ENCODE measurements at regions not wholly inside any gene's neighbourhood (a gene's known extent, or its start where the extent isn't known, plus 50 kb on each side); places are given as distances from the start of the nearest gene placed in this dataset.

DNA sequence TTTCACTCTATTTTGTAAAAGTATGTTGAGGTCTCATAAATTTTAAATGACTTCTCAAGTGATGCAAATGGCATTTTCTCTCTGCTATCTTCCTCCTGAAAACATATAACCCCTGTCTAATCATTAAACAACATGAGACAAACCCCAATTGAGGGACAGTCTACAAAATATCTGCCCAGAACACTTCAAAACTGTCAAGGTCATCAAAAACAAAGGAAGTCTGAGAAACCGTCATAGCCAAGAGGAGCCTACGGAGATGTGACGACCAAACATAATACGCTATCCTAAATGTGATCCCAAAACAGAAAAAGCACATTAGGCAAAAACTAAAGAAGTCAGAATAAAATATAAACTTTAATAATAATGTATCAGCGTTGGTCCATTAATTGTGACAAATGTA, 282.3 kb upstream of the SEMA3C start:
- Histone ChIP-seq H3K4me3 (no peak overlapping the region), H3K27ac (no peak overlapping the region)
- no peak for DNase-seq (ENCODE audit: low spot score)
- TF ChIP-seq, protein P1, sequence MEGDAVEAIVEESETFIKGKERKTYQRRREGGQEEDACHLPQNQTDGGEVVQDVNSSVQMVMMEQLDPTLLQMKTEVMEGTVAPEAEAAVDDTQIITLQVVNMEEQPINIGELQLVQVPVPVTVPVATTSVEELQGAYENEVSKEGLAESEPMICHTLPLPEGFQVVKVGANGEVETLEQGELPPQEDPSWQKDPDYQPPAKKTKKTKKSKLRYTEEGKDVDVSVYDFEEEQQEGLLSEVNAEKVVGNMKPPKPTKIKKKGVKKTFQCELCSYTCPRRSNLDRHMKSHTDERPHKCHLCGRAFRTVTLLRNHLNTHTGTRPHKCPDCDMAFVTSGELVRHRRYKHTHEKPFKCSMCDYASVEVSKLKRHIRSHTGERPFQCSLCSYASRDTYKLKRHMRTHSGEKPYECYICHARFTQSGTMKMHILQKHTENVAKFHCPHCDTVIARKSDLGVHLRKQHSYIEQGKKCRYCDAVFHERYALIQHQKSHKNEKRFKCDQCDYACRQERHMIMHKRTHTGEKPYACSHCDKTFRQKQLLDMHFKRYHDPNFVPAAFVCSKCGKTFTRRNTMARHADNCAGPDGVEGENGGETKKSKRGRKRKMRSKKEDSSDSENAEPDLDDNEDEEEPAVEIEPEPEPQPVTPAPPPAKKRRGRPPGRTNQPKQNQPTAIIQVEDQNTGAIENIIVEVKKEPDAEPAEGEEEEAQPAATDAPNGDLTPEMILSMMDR (IDR thresholded peaks at IDR 0.05): no peak

GRCh38 chr7:81198766-81199165, 279.9 kb upstream of the SEMA3C start:
- no peak overlapping the region for H3K27ac ChIP-seq
- H3K4me3 ChIP-seq: no peak overlapping the region
- no peak for DNase-seq (ENCODE audit: low spot score)
- TF ChIP-seq, protein P1 (IDR thresholded peaks at IDR 0.05): no peak

GRCh38 chr7:81197266-81197665, 278.4 kb upstream of the SEMA3C start:
- H3K4me3 ChIP-seq: no peak overlapping the region
- TF ChIP-seq, protein P1 (IDR thresholded peaks at IDR 0.05): no peak
- DNase-seq (ENCODE audit: low spot score): no peak
- H3K27ac ChIP-seq: no peak overlapping the region

DNA sequence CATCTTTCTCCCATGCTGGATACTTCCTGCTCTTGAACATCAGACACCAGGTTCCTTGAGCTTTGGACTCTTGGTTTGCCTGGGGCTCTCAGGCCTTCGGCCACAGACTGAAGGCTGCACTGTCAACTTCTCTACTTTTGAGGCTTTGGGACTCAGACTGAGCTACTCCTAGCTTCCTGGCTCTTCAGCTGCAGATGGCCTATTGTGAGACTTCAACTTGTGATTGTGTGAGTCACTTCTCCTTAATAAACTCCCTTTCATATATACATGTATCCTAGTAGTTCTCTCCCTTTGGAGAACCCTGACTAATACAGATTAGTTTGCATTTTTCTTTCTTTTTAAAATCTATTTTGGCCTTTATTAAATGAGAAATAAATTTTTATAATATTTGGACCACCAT, 276.2 kb upstream of the SEMA3C start:
- no peak for DNase-seq (ENCODE audit: low spot score)
- H3K27ac ChIP-seq: no peak overlapping the region
- TF ChIP-seq, protein P1 (IDR thresholded peaks at IDR 0.05): no peak
- no peak overlapping the region for H3K4me3 ChIP-seq

- TF ChIP-seq, protein P1 (IDR thresholded peaks at IDR 0.05): no peak
- Histone ChIP-seq H3K27ac (peak overlapping the region in 1 of 2 donors; percentile 17), H3K4me3 (peak overlapping the region; percentile 9)
- DNase-seq (ENCODE audit: low spot score): no peak
Measured at GRCh38 chr7:81190997-81191768, 272.3 kb upstream of the SEMA3C start.

DNA sequence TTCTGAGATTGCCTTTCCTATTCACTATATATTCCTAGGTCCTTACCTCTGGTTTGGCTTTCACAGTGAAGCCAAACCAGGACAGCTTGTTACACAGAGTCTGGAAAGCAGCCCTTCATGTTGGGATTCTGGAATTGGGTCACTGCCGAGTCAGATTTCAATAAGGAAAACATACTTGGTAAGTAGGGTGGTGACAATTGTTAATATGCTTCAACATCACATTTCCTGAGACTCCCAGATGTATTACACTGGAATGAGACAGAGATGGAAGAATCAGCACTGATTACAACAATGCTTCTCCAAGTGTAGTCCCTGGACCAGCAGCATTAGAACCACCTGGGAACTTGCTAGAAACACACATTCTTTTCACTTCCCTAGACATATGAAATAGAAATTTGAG, 268.9 kb upstream of the SEMA3C start:
- Histone ChIP-seq H3K4me3 (no peak overlapping the region), H3K27ac (no peak overlapping the region)
- TF ChIP-seq, protein P1 (IDR thresholded peaks at IDR 0.05): no peak
- DNase-seq (ENCODE audit: low spot score): no peak

GRCh38 chr7:81186691-81187090, 267.8 kb upstream of the SEMA3C start:
- no peak overlapping the region for H3K27ac ChIP-seq
- TF ChIP-seq, protein P1 (IDR thresholded peaks at IDR 0.05): no peak
- no peak overlapping the region for H3K4me3 ChIP-seq
- DNase-seq (ENCODE audit: low spot score): no peak

Measured in coronary artery (tissue), 2 donors.